SK-N-MC (cell line): ENCODE measurements at regions not wholly inside any gene's neighbourhood (a gene's known extent, or its start where the extent isn't known, plus 50 kb on each side); places are given as distances from the start of the nearest gene placed in this dataset.

ENCODE experiments used
- EZH2 ChIP-seq: fragments of 200-600 bp; sonication (generic); IDR thresholded peaks from one replicate; pipeline ENCODE4 v1.6.1; 2017; ENCODE audit warnings: antibody characterized with exemption
- POLR2AphosphoS5 ChIP-seq: IDR thresholded peaks from 2 replicates; pipeline ENCODE4 v1.6.1; 2012; ENCODE audit warnings: mild to moderate bottlenecking, low read depth, low read length, borderline replicate concordance

DNA sequence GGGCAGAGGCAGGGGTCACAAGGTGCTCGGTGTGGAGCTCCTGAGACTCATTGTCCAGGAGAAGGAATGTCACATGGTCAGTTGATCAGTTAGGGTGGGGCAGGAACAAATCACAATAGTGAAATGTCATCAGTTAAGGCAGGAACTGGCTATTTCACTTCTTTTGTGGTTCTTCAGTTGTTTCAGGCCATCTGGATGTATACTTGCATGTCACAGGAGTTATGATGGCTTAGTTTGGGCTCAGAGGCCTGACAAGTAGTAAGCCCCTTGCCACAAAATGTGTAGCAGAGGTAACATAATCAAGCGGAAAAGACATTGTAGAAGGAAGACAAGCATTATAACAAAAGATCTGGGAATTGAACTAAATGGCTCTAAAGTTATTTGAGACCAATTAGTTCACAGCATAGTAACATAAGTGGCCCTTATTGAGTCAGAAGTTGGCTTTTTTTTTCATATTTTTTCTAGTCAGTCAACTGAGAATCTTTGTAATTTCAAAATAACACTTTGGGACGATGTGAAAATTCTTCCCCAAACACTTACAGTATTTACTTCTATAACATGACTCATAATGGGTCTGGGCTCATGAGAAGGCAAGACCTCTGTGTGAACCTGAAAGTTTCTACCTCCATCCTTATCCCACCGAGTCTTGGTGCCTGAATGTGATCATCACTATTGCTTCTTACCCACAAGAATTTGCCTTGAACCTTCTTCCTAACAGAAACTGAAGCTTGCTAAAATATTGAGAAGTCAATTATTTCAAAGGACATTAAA lies 137.0 kb upstream of the DPT start:
- no peak for TF ChIP-seq EZH2
- TF ChIP-seq POLR2AphosphoS5 = no peak
